Daoy (cell line): ENCODE measurements at regions not wholly inside any gene's neighbourhood (a gene's known extent, or its start where the extent isn't known, plus 50 kb on each side); places are given as distances from the start of the nearest gene placed in this dataset.
A peak's percentile ranks its signal among the peaks of the same experiment; 100 is the strongest.
"Not testable (repeated sequence)": the region's sequence is repeated elsewhere in the genome, so short reads cannot be mapped to it uniquely, and the experiment has no call there.

ENCODE experiments used
- DNase-seq: peaks from one replicate; pipeline ENCODE4 v3.0.0-alpha.2; 2015; ENCODE audit warnings: low read depth

GRCh38 chr6:144534180-144534579 lies 249.0 kb downstream of the UTRN start:
- DNase-seq: no peak

GRCh38 chr6:144535630-144536029 lies 250.5 kb downstream of the UTRN start:
- DNase-seq: no peak

- DNase-seq: no peak
These were observed 250.9 kb downstream of the UTRN start for GRCh38 chr6:144536079-144536478.

GRCh38 chr6:144543006-144543871 lies 258.1 kb downstream of the UTRN start:
- DNase-seq: peak; percentile 86

- no peak for DNase-seq
These were observed 259.2 kb downstream of the UTRN start for GRCh38 chr6:144544266-144544830.

GRCh38 chr6:144546807-144547206 lies 261.7 kb downstream of the UTRN start:
- DNase-seq: no peak

- no peak for DNase-seq
These were observed 262.3 kb downstream of the UTRN start for GRCh38 chr6:144547409-144547808.

GRCh38 chr6:144548536-144548935 lies 263.4 kb downstream of the UTRN start:
- DNase-seq: no peak

- no peak for DNase-seq
These were observed 265.0 kb downstream of the UTRN start for GRCh38 chr6:144549837-144550747.

- DNase-seq: no peak
These were observed 266.2 kb downstream of the UTRN start for GRCh38 chr6:144551339-144551738.

GRCh38 chr6:144555066-144555465 lies 269.9 kb downstream of the UTRN start:
- no peak for DNase-seq

- peak; percentile 39 for DNase-seq
These were observed 274.9 kb downstream of the UTRN start for GRCh38 chr6:144559865-144560593.

- DNase-seq: no peak
These were observed 276.4 kb downstream of the UTRN start for GRCh38 chr6:144561455-144562043.

GRCh38 chr6:144564202-144564601 lies 279.1 kb downstream of the UTRN start:
- DNase-seq: no peak

- peak; percentile 7 for DNase-seq
These were observed 281.9 kb downstream of the UTRN start for GRCh38 chr6:144566868-144567615.

- DNase-seq: no peak
These were observed 283.1 kb downstream of the UTRN start for GRCh38 chr6:144568241-144568640.

GRCh38 chr6:144572541-144572940 lies 287.4 kb downstream of the UTRN start:
- not testable (repeated sequence) for DNase-seq

GRCh38 chr6:144574796-144575195 lies 289.7 kb downstream of the UTRN start:
- no peak for DNase-seq

GRCh38 chr6:144575327-144575726 lies 290.2 kb downstream of the UTRN start:
- DNase-seq: no peak

GRCh38 chr6:144576871-144577270 lies 291.7 kb downstream of the UTRN start:
- no peak for DNase-seq
